WTC11 (cell line): ENCODE measurements at regions not wholly inside any gene's neighbourhood (a gene's known extent, or its start where the extent isn't known, plus 50 kb on each side); places are given as distances from the start of the nearest gene placed in this dataset.

Experiments
- ATF6 ChIP-seq: sonication (generic); formaldehyde crosslinking; IDR thresholded peaks from 2 replicates; pipeline ENCODE4 v1.8.1; 2023; ENCODE audit warnings: mild to moderate bottlenecking, missing genetic modification reagents
- CDX4 ChIP-seq: fragments of 250-450 bp; sonication (Bioruptor Pico); IDR thresholded peaks from 2 replicates; pipeline ENCODE4 v1.9.0; 2021; ENCODE audit warnings: moderate library complexity, mild to moderate bottlenecking, inconsistent platforms, borderline replicate concordance
- CTCF ChIP-seq: fragments of 200-600 bp; IDR thresholded peaks from 2 replicates; pipeline ENCODE4 v1.8.0; 2022; ENCODE audit warnings: antibody characterized with exemption
- ELF4 ChIP-seq: sonication (generic); formaldehyde crosslinking; IDR thresholded peaks from 2 replicates; pipeline ENCODE4 v1.8.1; 2022; ENCODE audit warnings: low read depth, mild to moderate bottlenecking, moderate library complexity, missing genetic modification reagents
- ETV6 ChIP-seq: sonication (generic); formaldehyde crosslinking; IDR thresholded peaks from 2 replicates; pipeline ENCODE4 v1.8.1; 2022; ENCODE audit warnings: mild to moderate bottlenecking, missing genetic modification reagents
- JUN ChIP-seq: sonication (generic); formaldehyde crosslinking; IDR thresholded peaks from 2 replicates; pipeline ENCODE4 v1.8.0; 2023; ENCODE audit warnings: mild to moderate bottlenecking, missing genetic modification reagents
- SP1 ChIP-seq: sonication (generic); formaldehyde crosslinking; conservative IDR thresholded peaks from 2 replicates; pipeline ENCODE4 v1.8.1; 2022; ENCODE audit warnings: missing genetic modification reagents
- STAT6 ChIP-seq: sonication (generic); formaldehyde crosslinking; conservative IDR thresholded peaks from 2 replicates; pipeline ENCODE4 v1.8.1; 2023; ENCODE audit warnings: mild to moderate bottlenecking, low read depth, missing genetic modification reagents, moderate library complexity
- TCF7 ChIP-seq: sonication (generic); formaldehyde crosslinking; IDR thresholded peaks from 2 replicates; pipeline ENCODE4 v1.8.0; 2022; ENCODE audit warnings: mild to moderate bottlenecking, low read depth, missing genetic modification reagents, moderate library complexity

- TF ChIP-seq CTCF = no peak
- TF ChIP-seq CDX4 (CRISPR knock-in tag) = no peak
- no peak for TF ChIP-seq SP1 (CRISPR knock-in tag)
- TF ChIP-seq ATF6 (CRISPR knock-in tag) = no peak
- TF ChIP-seq ELF4 (CRISPR knock-in tag) = no peak
- TF ChIP-seq TCF7 (CRISPR knock-in tag) = no peak
- TF ChIP-seq STAT6 (CRISPR knock-in tag) = no peak
- TF ChIP-seq ETV6 = no peak
- no peak for TF ChIP-seq JUN (CRISPR knock-in tag)
Observed at GRCh38 chr12:13570005-13570694, 373.6 kb downstream of the EMP1 start.
